Type B pancreatic cell (in vitro differentiated cells): ENCODE measurements at regions not wholly inside any gene's neighbourhood (a gene's known extent, or its start where the extent isn't known, plus 50 kb on each side); places are given as distances from the start of the nearest gene placed in this dataset.
A peak's percentile ranks its signal among the peaks of the same experiment; 100 is the strongest.

Experiments used
- DNase-seq: peaks from one replicate; pipeline ENCODE4 v3.0.0; 2021; ENCODE audit warnings: mixed read lengths; ENCODE audit not compliant: unreplicated experiment; ENCODE audit errors: extremely low spot score
- H3K27ac Mint-ChIP-seq: 2 replicates; pipeline ENCODE4 v1.8.0; 2021; ENCODE audit warnings: mild to moderate bottlenecking, mixed read lengths
- H3K27me3 Mint-ChIP-seq: 2 replicates; pipeline ENCODE4 v1.8.0; 2021; ENCODE audit warnings: mixed read lengths
- H3K36me3 Mint-ChIP-seq: 2 replicates; pipeline ENCODE4 v1.8.0; 2021; ENCODE audit warnings: mixed read lengths
- H3K4me1 Mint-ChIP-seq: one replicate; pipeline ENCODE4 v1.8.0; 2021; ENCODE audit warnings: mixed read lengths; ENCODE audit not compliant: unreplicated experiment
- H3K4me3 Mint-ChIP-seq: 2 replicates; pipeline ENCODE4 v1.8.0; 2021; ENCODE audit warnings: mild to moderate bottlenecking, mixed read lengths
- H3K9me3 Mint-ChIP-seq: 2 replicates; pipeline ENCODE4 v1.8.0; 2021; ENCODE audit warnings: mixed read lengths
- TF ChIP-seq, protein P1 (sequence below): fragments of 200-600 bp; sonication (generic); conservative IDR thresholded peaks from 2 replicates; pipeline ENCODE4 v1.5.0; 2021; ENCODE audit warnings: antibody characterized with exemption, mild to moderate bottlenecking

GRCh38 chr11:127670374-127671119 is 670.0 kb upstream of the KIRREL3 start:
- TF ChIP-seq, protein P1, sequence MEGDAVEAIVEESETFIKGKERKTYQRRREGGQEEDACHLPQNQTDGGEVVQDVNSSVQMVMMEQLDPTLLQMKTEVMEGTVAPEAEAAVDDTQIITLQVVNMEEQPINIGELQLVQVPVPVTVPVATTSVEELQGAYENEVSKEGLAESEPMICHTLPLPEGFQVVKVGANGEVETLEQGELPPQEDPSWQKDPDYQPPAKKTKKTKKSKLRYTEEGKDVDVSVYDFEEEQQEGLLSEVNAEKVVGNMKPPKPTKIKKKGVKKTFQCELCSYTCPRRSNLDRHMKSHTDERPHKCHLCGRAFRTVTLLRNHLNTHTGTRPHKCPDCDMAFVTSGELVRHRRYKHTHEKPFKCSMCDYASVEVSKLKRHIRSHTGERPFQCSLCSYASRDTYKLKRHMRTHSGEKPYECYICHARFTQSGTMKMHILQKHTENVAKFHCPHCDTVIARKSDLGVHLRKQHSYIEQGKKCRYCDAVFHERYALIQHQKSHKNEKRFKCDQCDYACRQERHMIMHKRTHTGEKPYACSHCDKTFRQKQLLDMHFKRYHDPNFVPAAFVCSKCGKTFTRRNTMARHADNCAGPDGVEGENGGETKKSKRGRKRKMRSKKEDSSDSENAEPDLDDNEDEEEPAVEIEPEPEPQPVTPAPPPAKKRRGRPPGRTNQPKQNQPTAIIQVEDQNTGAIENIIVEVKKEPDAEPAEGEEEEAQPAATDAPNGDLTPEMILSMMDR = no peak
- DNase-seq = no peak
- no peak overlapping the region for H3K4me3 Mint-ChIP-seq
- no peak overlapping the region for H3K27ac Mint-ChIP-seq
- peaks cover 4% of the 10 kb centered on the region for H3K27me3 Mint-ChIP-seq
- no peaks in the 10 kb centered on the region for H3K4me1 Mint-ChIP-seq
- no peaks in the 10 kb centered on the region for H3K9me3 Mint-ChIP-seq
- no peaks in the 10 kb centered on the region for H3K36me3 Mint-ChIP-seq

DNA sequence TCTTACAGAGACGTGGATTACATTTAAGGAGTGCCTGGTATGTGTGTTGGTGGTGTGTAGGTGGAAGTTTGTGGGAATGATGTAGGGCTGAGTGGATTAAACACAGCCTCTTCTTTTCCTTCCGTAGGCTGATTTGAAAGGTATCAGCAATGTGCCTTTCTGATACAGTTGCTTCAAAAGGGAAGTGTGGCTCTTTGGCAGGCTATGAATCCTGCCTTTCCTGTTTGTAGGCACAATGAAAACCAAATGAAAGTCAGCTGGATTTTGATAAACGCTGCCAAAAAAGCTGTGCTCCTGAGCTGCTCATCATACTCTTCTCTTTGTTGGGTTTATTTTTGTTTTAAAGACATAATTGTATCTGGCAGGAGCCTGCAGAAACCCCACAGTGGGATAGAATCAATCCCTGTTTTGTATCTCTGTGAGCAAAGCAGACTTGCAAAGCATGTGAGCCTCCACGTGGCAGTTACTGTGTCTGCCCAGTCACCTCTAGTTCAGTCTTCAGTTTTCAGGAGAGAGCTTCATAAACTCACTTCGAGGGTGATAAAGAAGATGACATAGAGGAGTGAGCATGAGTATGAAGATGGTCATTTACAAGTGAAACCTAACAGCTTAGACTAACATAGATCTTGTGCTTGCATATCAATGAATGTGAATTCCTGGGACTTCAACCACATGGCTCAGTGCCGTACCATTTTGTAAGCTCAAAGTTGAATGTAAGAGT is 655.7 kb upstream of the KIRREL3 start:
- Mint-ChIP-seq H3K9me3 (peaks cover 6% of the 10 kb centered on the region), H3K4me3 (no peak overlapping the region), H3K27ac (peak overlapping the region; percentile 34), H3K4me1 (peaks cover 8% of the 10 kb centered on the region), H3K36me3 (no peaks in the 10 kb centered on the region), H3K27me3 (no peaks in the 10 kb centered on the region)
- no peak for DNase-seq
- TF ChIP-seq, protein P1 = no peak

DNA sequence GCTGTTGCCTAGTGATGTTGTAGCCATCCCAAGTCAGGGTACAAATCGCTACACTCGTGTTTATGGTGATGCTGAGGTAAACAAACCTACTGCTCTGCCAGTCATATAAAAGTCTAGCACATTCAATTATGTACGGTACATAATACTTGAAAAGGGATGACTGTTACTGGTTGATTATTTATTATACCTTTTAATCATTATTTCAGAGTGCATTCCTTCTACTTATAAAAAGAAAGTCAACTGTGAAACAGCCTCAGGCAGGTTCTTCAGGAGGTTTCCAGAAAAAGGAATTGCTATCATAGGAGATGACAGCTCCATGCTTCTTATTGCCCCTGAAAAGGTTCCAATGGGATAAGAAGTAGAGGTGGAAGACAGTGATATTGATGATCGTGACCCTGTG is 652.5 kb upstream of the KIRREL3 start:
- no peak for DNase-seq
- Mint-ChIP-seq H3K4me3 (no peak overlapping the region), H3K27me3 (no peaks in the 10 kb centered on the region), H3K27ac (no peak overlapping the region), H3K36me3 (no peaks in the 10 kb centered on the region), H3K9me3 (no peaks in the 10 kb centered on the region), H3K4me1 (peaks cover 8% of the 10 kb centered on the region)
- TF ChIP-seq, protein P1 = no peak

- H3K27ac Mint-ChIP-seq = no peak overlapping the region
- TF ChIP-seq, protein P1 = no peak
- H3K36me3 Mint-ChIP-seq = no peaks in the 10 kb centered on the region
- H3K27me3 Mint-ChIP-seq = no peaks in the 10 kb centered on the region
- no peak for DNase-seq
- H3K9me3 Mint-ChIP-seq = no peaks in the 10 kb centered on the region
- no peak overlapping the region for H3K4me3 Mint-ChIP-seq
- H3K4me1 Mint-ChIP-seq = peaks cover 8% of the 10 kb centered on the region
These were observed 651.3 kb upstream of the KIRREL3 start for GRCh38 chr11:127651888-127652221.

DNA sequence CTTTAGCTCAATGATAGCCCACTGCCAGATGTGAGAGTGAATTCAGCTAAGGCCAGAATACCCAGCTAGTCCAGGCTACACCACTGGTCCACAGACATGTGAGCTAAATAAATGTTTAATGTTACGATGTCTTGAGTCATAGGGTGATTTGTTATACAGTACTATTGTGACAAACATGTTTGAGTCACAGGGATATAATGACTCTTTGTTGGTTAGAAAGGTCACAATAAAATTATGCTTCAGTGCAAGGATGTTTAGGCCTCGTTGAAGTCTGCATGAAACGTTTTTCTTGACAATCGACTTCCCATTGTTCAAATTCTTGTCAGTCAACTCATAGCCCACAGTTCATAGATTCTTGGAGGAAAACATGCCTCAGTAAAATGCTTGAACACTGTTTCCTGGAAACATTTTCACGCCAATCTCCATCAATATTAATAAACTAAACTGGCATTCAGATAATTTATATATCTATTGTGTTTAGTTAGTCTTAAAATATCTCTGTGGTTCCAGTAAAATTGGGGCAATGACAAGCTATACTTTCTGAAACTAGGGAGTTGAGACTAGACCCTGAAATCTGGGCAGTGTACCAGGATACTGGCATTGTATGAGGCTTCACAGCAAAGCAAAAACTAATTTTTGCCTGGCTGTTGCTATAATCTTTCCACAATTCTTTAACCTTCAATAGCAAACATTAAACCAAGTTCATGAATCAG is 650.8 kb upstream of the KIRREL3 start:
- Mint-ChIP-seq H3K27me3 (no peaks in the 10 kb centered on the region), H3K27ac (no peak overlapping the region), H3K4me1 (peaks cover 4% of the 10 kb centered on the region), H3K36me3 (no peaks in the 10 kb centered on the region), H3K4me3 (no peak overlapping the region), H3K9me3 (no peaks in the 10 kb centered on the region)
- no peak for DNase-seq
- TF ChIP-seq, protein P1 = no peak
